Stimulated activated CD8-positive, alpha-beta memory T cell treated with anti-CD3 and anti-CD28 coated beads, Interleukin-15, amount 100 ng/mL, for 48 hours (primary cell): ENCODE measurements at regions not wholly inside any gene's neighbourhood (a gene's known extent, or its start where the extent isn't known, plus 50 kb on each side); places are given as distances from the start of the nearest gene placed in this dataset.
"Not testable (repeated sequence)": the region's sequence is repeated elsewhere in the genome, so short reads cannot be mapped to it uniquely, and the experiment has no call there.

ENCODE experiments used
- DNase-seq, 2 donors: peaks; one replicate each; pipeline ENCODE4 v3.0.0-alpha.2; 2020; ENCODE audit warnings: low read depth in 2 of 2

GRCh38 chr4:63302078-63302477 is 1107.2 kb downstream of the TECRL start:
- no peak for DNase-seq

- DNase-seq, result no peak
Observed at GRCh38 chr4:63296773-63297172, 1112.5 kb downstream of the TECRL start.

- no peak for DNase-seq
Observed at GRCh38 chr4:63275491-63275890, 1133.8 kb downstream of the TECRL start.

- no peak for DNase-seq
Observed at GRCh38 chr4:63269156-63269555, 1140.1 kb downstream of the TECRL start.

GRCh38 chr4:63233671-63234070 is 1175.6 kb downstream of the TECRL start:
- no peak for DNase-seq

- no peak for DNase-seq
Observed at GRCh38 chr4:63232058-63232457, 1177.2 kb downstream of the TECRL start.

GRCh38 chr4:63226229-63226628 is 1183.0 kb downstream of the TECRL start:
- DNase-seq, result no peak

GRCh38 chr4:63222466-63222865 is 1186.8 kb downstream of the TECRL start:
- no peak for DNase-seq

GRCh38 chr4:63221477-63221876 is 1187.8 kb downstream of the TECRL start:
- no peak for DNase-seq

GRCh38 chr4:63218856-63219255 is 1190.4 kb downstream of the TECRL start:
- DNase-seq, result no peak

- no peak for DNase-seq
Observed at GRCh38 chr4:63214076-63214475, 1195.2 kb downstream of the TECRL start.

- no peak for DNase-seq
Observed at GRCh38 chr4:63211776-63212479, 1197.3 kb downstream of the TECRL start.

- DNase-seq, result no peak
Observed at GRCh38 chr4:63211375-63211774, 1197.9 kb downstream of the TECRL start.

GRCh38 chr4:63193029-63193428 is 1216.2 kb downstream of the TECRL start:
- DNase-seq, result not testable (repeated sequence)

GRCh38 chr4:63171341-63171740 is 1237.9 kb downstream of the TECRL start:
- DNase-seq, result no peak

- DNase-seq, result no peak
Observed at GRCh38 chr4:63170923-63171322, 1238.3 kb downstream of the TECRL start.

- DNase-seq, result no peak
Observed at GRCh38 chr4:63169836-63170235, 1239.4 kb downstream of the TECRL start.

GRCh38 chr4:63155561-63155960 is 1253.7 kb downstream of the TECRL start:
- DNase-seq, result no peak

- no peak for DNase-seq
Observed at GRCh38 chr4:63123441-63123840, 1285.8 kb downstream of the TECRL start.

GRCh38 chr4:63122955-63123354 is 1286.3 kb downstream of the TECRL start:
- DNase-seq, result no peak

GRCh38 chr4:63106600-63106999 is 1302.7 kb downstream of the TECRL start:
- no peak for DNase-seq

- no peak for DNase-seq
Observed at GRCh38 chr4:63105839-63106238, 1303.4 kb downstream of the TECRL start.

- no peak for DNase-seq
Observed at GRCh38 chr4:63090641-63091040, 1318.6 kb downstream of the TECRL start.

- no peak for DNase-seq
Observed at GRCh38 chr4:63085091-63085490, 1324.2 kb downstream of the TECRL start.
